ENCODE measurements at regions not wholly inside any gene's neighbourhood (a gene's known extent, or its start where the extent isn't known, plus 50 kb on each side); places are given as distances from the start of the nearest gene placed in this dataset.
A peak's percentile ranks its signal among the peaks of the same experiment; 100 is the strongest.
"Not testable (repeated sequence)": the region's sequence is repeated elsewhere in the genome, so short reads cannot be mapped to it uniquely, and the experiment has no call there.

DNA sequence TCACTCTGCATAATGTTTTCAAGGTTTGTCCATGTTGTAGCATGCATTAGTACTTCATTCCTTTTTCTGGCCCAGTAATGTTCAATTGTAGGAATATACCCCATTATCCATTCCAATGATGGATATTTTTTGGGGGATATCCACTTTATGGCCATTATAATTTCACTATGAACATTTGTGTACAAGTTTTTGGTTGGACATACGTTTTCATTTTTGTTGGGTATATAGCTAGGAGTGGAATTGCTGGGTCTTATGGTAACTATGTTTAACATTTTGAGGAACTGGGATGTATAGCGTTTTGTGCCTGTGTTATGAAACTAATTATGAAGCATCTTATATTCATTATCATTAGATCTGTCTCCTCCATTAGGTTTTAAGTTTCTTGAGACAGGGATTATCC is 191.6 kb downstream of the TM9SF2 start:
- Histone ChIP-seq H3K4me1 (peaks cover 9% of the 10 kb centered on the region), H3K9me3 (replicated peaks) (no peaks in the 10 kb centered on the region), H3K36me3 (no peaks in the 10 kb centered on the region), H3K4me3 (no peak overlapping the region), H3K27ac (no peak overlapping the region), H3K27me3 (no peaks in the 10 kb centered on the region)
- DNase-seq: no peak

DNA sequence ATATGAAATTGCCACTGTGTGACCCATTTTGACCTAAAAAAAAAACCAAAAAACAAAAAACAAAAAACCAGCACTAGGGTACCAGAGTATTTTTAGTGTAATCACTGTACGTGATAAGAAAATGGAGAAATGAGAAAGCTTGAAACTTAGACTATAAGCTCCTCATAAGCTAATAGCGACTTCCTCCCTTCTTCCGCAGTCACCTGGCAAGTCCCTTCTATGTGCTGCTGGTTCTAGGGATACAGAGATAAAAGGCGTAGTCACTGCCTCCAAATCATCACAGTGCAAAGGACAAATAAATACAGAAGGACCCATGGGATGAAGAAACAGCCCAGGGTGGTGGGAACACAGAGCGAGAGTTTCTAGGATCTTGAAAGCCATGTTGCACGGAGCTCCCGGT is 190.3 kb downstream of the TM9SF2 start:
- Histone ChIP-seq H3K4me3 (no peak overlapping the region), H3K4me1 (peaks cover 10% of the 10 kb centered on the region), H3K36me3 (no peaks in the 10 kb centered on the region), H3K27ac (no peak overlapping the region), H3K9me3 (replicated peaks) (no peaks in the 10 kb centered on the region), H3K27me3 (no peaks in the 10 kb centered on the region)
- DNase-seq: no peak

DNA sequence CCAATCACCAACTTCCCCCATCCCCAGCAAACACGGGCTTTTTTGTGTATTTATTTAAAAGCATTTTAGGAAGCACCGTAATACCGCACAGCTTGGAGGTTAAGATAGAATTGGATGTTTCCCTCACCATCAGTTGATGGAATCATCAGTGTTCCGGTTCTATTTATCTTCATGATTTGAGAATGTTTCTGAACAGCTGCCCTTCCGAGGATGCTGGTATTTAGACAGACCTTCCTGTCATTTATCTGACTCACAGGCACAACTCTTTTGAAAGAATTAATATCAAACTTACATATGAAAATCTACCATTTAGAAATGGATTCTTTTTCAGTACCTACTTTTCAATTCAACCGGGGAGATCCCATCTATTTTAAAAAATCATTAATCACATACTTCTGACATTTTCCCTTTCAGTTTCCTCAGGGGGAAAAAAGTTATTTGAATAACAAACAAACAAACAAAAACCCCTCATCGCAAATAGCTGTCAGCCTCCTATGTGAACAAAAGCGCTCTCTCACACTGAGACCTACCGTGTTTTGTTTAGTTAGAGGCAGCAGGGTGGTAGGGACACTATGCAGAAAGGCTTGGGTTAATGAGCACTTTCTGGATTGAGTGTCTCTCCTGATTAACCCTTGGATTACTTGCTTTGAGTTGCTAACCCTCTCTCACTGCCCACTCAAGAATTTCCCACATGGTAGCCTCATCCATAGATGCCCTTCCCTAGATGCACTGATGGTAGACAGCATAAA is 189.3 kb downstream of the TM9SF2 start:
- no peaks in the 10 kb centered on the region for H3K27me3 ChIP-seq
- peak; percentile 6 to 40 for DNase-seq
- no peaks in the 10 kb centered on the region for H3K36me3 ChIP-seq
- H3K4me1 ChIP-seq: peaks cover 10% of the 10 kb centered on the region
- H3K27ac ChIP-seq: peak overlapping the region; percentile 32
- H3K9me3 ChIP-seq (replicated peaks): no peaks in the 10 kb centered on the region
- no peak overlapping the region for H3K4me3 ChIP-seq

DNA sequence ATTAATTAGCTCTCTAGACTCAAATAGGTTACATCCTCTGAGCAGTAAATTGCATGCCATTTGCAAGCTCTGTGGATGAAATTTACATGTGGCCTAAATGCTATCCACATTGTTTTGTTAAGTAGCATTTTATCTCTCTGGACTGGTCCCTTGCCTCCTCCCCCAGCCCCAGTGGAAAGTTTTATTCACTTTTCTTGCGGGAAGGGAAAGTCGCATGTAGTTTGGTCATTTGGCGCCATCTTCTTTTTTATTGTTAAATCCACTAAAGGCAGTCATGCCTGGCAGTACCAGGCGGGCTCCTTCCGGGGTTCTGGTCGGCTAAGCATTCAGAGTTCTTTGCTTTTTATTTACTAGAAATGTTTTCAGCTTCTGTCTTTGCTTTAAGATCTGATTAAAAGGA is 188.7 kb downstream of the TM9SF2 start:
- peaks cover 10% of the 10 kb centered on the region for H3K4me1 ChIP-seq

DNA sequence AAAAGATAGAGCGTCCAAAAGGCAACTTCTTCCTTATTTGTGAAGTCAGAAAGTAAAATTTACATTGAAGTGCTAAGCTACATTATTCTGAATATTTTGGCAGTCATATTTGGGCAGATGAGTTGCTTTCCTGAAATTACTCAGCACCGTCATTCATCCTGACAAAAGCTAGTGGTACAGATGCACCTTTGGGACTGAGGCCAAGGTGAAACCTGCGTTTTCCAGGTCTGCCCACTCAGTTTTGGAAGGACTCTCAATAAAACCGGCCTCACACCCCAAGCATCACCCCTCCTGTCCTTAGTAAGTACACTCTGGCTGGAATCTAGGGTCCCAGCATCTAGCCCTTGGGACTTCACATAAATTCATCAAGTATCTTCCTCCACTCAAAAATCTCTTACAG is 187.5 kb downstream of the TM9SF2 start:
- Histone ChIP-seq H3K9me3 (replicated peaks) (no peaks in the 10 kb centered on the region), H3K36me3 (no peaks in the 10 kb centered on the region), H3K4me3 (no peak overlapping the region), H3K4me1 (peaks cover 10% of the 10 kb centered on the region), H3K27ac (no peak overlapping the region), H3K27me3 (no peaks in the 10 kb centered on the region)
- DNase-seq: no peak

More for the DNA sequence above, 188.7 kb downstream of the TM9SF2 start:
- no peak overlapping the region for H3K4me3 ChIP-seq
- H3K27me3 ChIP-seq: no peaks in the 10 kb centered on the region
- H3K36me3 ChIP-seq: no peaks in the 10 kb centered on the region
- H3K27ac ChIP-seq: peak overlapping the region; percentile 3; the same call in 1 of the 2 replicates
- DNase-seq: no peak
- H3K9me3 ChIP-seq (replicated peaks): no peaks in the 10 kb centered on the region

DNA sequence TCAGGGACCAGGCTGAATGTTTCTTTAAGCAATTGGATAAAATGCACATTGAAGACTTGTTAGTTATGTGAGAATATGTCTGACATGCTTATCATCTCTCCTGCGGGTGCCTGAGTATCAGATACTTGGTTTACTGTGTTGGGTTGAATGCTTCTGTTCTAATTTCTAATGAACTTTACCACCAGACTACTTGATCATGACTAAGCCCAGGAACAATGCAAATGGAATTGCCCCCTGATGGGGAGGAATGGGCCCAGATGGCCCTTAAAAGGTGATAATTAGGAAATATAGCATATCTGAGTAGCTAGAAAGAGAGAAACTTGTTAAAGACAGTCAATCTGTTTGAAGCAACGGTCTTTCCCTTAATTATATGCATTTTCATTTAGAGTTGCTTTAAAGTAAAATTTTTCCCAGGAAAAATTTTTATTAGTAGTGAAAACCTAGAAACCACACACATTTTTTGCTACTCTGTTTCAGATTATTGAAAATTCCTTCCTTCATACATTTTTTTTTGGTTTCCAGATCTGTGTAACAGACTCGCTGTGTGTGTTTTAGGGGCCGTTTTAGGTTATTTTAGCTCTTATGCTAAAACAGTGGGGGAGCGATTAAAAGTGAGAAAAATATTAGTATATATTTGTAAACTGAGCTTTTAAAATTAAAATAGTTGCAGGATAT is 186.6 kb downstream of the TM9SF2 start:
- Histone ChIP-seq H3K36me3 (no peaks in the 10 kb centered on the region), H3K4me3 (no peak overlapping the region), H3K9me3 (replicated peaks) (no peaks in the 10 kb centered on the region), H3K27me3 (no peaks in the 10 kb centered on the region), H3K4me1 (peaks cover 10% of the 10 kb centered on the region), H3K27ac (no peak overlapping the region)
- DNase-seq: no peak

DNA sequence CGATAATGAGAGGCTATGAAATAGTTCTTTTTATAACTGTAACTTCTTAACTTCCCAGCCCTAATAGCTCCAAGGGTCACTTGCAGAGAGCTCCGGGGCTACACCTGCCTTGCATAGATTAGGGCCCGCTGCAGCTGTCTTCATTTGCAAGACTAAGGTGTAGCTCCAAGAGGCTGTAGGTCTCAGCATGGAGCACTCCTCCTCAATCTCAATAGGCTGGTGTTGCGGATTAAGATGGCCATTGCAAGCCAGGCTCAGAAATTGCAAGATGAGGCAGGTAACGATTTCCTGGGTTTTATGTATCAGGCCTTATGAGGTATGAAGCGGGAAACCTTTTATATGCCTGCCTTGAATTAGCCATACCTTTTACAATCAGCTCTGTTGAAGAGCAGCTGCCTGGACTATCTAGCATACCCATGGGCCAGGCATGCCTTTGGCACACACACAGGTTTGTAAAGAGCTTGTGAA is 185.7 kb downstream of the TM9SF2 start:
- Histone ChIP-seq H3K4me1 (peaks cover 10% of the 10 kb centered on the region), H3K27ac (no peak overlapping the region), H3K4me3 (no peak overlapping the region), H3K9me3 (replicated peaks) (no peaks in the 10 kb centered on the region), H3K27me3 (no peaks in the 10 kb centered on the region), H3K36me3 (no peaks in the 10 kb centered on the region)
- no peak for DNase-seq

DNA sequence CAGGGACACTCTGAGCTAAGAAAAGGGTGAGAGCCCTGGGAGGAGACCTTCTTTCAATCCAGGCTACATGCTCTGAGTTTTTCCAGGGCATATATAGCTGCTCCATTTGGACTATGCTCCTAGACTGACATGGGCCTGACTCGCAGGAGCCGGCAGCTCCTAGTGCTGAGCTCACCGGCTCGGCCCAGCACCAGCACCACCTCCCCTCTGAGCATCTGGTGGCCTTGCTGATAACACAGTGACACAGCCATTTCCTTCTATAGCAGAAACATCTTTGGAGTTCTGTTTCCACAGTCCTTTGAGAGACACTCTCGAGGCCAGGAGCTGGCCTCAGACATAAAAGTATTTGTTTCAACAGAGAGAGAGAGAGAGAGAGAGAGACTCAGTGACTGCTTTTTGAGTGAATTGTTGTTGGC is 184.9 kb downstream of the TM9SF2 start:
- Histone ChIP-seq H3K4me3 (no peak overlapping the region), H3K36me3 (no peaks in the 10 kb centered on the region), H3K9me3 (replicated peaks) (no peaks in the 10 kb centered on the region), H3K27me3 (no peaks in the 10 kb centered on the region), H3K27ac (no peak overlapping the region), H3K4me1 (peaks cover 10% of the 10 kb centered on the region)
- DNase-seq: no peak

DNA sequence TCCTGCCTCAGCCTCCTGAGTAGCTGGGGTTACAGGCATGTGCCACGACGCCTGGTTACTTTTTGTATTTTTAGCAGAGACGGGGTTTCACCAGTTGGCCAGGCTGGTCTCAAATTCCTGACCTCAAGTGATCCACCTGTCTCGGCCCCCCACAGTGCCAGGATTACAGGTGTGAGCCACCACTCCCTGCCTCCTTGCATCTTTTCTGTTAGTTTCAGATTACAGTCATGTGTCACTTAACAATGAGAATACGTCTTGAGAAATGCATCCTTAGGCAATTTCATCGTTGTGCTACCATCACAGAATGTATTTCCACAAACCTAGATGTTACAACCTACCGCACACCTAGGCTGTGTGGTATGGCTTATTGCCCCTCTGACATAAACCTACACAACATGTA is 180.4 kb downstream of the TM9SF2 start:
- no peak for DNase-seq
- no peak overlapping the region for H3K4me3 ChIP-seq

DNA sequence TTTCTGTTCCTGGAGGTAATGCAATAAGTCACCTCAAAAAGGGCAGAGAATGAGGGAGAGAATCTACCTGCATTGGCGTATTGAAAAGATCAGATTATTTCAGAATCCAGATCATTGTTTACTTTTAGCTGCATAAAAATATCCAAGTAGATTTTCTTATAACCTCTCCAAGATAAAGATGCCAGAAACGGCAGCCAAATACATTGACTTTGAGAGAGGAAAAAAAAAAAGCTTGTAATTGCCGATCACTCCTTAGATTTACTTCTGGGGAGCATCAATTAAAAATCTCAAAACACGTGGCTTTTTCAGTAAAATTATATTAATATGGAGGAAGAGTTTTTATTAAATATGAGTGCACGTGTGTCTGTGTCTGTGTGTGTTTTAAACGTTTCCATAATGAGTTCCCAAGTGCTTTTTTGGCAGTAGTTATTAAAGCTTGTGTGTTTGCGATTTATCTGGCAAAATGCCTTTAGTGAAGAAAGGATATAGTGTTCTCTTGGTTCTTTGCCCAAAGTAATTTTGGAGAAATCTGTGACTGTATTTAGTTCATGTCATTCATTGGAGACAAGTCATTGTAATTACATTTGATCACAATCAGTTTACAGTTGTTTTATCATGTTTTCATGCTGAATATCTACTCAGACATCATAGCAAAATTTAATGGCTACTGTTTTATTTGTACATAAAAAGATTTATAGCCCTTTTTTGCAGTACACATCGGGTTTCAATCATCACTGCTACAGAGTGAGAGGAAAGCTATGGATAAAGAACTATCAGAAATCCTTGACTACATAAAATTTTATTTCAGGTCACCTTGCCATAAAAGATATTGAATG is 176.1 kb downstream of the TM9SF2 start:
- Histone ChIP-seq H3K4me1 (no peaks in the 10 kb centered on the region), H3K27ac (no peak overlapping the region)
- no peak for DNase-seq

More for the DNA sequence above, 180.4 kb downstream of the TM9SF2 start:
- H3K27me3 ChIP-seq: no peaks in the 10 kb centered on the region
- no peak overlapping the region for H3K27ac ChIP-seq
- H3K9me3 ChIP-seq (replicated peaks): no peaks in the 10 kb centered on the region
- H3K36me3 ChIP-seq: no peaks in the 10 kb centered on the region
- H3K4me1 ChIP-seq: no peaks in the 10 kb centered on the region

DNA sequence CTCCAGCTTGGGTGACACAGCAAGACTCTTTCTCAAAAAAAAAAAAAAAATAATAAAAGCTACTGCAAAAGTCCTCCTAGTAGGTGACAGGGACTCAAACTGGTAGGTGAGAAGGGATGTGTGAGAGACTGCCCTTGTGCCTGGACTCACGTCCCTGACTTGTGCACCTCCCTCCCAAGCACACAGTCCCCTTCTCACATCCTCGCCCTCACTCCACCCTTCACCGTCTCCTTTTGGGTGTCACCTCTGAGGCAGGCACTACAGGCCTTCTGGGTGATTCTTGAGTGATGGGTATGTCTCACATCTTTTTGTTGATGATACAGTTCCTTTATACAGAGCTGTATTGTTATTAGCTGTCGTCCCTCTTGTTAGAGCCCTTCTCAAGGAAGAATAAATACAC is 170.5 kb downstream of the TM9SF2 start:
- no peak for DNase-seq
- no peak overlapping the region for H3K27ac ChIP-seq

More for the DNA sequence above, 176.1 kb downstream of the TM9SF2 start:
- H3K4me3 ChIP-seq: no peak overlapping the region
- H3K36me3 ChIP-seq: no peaks in the 10 kb centered on the region
- no peaks in the 10 kb centered on the region for H3K9me3 ChIP-seq (replicated peaks)
- no peaks in the 10 kb centered on the region for H3K27me3 ChIP-seq

DNA sequence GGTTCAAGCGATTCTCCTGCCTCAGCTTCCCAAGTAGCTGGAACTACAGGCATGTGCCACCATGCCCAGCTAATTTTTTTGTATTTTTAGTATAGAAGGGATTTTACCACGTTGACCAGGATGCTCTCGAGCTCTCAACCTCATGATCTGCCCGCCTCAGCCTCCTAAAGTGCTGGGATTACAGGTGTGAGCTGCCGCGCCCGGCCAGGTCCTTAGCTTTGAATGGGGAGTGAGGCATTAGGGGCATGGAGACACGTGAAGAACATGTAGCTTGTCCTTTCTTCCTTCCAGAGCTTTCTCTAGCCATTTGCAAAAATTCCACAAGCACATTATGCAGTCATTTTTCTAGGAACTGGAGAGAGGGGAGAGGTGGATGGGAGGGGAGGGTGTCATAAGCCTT is 167.8 kb downstream of the TM9SF2 start:
- H3K4me1 ChIP-seq, DNase-seq: not testable (repeated sequence)

More for the DNA sequence above, 170.5 kb downstream of the TM9SF2 start:
- Histone ChIP-seq H3K4me3 (no peak overlapping the region), H3K27me3 (no peaks in the 10 kb centered on the region), H3K36me3 (no peaks in the 10 kb centered on the region), H3K9me3 (replicated peaks) (no peaks in the 10 kb centered on the region), H3K4me1 (no peaks in the 10 kb centered on the region)

DNA sequence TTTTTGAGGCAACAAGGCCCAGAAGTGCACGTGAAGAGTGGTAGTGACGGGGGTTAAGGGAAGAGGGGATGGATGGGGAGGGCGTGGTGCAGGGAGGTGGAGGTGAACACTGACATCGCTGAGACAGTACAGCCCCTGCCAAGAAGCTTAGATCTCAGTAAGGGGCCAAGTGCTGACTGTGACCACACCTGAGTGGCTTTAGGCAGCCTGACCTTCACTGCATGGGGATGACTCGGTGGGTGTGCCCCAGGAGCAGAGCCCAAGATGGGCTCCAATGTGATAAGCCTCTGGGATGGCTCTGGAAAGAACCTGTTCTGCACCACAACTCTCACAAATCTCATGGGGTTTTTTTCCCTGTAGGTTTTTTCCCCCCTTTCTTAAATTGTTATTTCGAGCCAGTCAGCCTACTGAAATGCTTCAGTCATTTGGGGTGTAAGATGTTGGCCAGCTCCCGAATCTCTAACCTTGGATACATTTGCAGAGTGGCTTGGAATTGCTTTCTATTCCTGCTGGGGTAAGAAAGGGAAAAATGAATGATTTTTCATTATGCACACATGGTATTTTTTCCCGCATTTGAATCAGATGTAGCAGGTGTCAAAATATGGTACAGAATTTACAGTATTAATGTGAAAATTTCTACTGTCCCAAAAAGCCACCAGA is 165.0 kb downstream of the TM9SF2 start:
- no peaks in the 10 kb centered on the region for H3K36me3 ChIP-seq
- H3K4me3 ChIP-seq: no peak overlapping the region
- 0 out of 2 replicates have a peak, but pooled peaks cover 5% of the 10 kb centered on the region for H3K27me3 ChIP-seq
- H3K4me1 ChIP-seq: no peaks in the 10 kb centered on the region
- H3K9me3 ChIP-seq (replicated peaks): no peaks in the 10 kb centered on the region
- DNase-seq: no peak
- no peak overlapping the region for H3K27ac ChIP-seq

More for the DNA sequence above, 167.8 kb downstream of the TM9SF2 start:
- H3K4me3 ChIP-seq; H3K9me3 ChIP-seq (replicated peaks); H3K27ac ChIP-seq; H3K36me3 ChIP-seq; H3K27me3 ChIP-seq: not testable (repeated sequence)

DNA sequence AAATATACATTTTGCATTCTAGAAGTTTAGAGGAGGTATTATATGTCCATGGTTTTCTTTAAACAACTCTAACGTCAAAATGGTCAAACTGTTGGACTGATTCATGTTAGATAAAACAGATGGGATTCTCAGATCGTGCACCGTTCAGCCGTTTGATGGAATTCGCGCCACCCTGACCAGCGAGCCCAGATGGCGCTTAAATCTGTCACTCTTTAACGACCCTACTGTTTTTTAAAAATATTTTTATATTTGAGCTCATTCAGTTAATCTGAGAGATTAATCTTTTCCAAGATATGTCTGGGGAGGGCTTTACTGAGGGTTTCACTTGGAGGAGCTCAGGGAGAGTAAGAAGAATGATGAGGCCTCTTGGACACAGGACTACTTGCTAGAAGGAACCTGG is 164.4 kb downstream of the TM9SF2 start:
- no peaks in the 10 kb centered on the region for H3K4me1 ChIP-seq
- no peak overlapping the region for H3K4me3 ChIP-seq
- no peak overlapping the region for H3K27ac ChIP-seq
- DNase-seq: no peak
- H3K36me3 ChIP-seq: no peaks in the 10 kb centered on the region
- no peaks in the 10 kb centered on the region for H3K9me3 ChIP-seq (replicated peaks)
- H3K27me3 ChIP-seq: 0 out of 2 replicates have a peak, but pooled peaks cover 5% of the 10 kb centered on the region

Data from SJCRH30 (cell line).